ENCODE measurements at regions not wholly inside any gene's neighbourhood (a gene's known extent, or its start where the extent isn't known, plus 50 kb on each side); places are given as distances from the start of the nearest gene placed in this dataset.

GRCh38 chr20:40268321-40269075 lies 420.5 kb downstream of the MAFB start:
- no peak for TF ChIP-seq CTCF (conservative IDR thresholded peaks at IDR 0.05; ENCODE audit: low read length)
- TF ChIP-seq EZH2phosphoT487 (IDR thresholded peaks at IDR 0.05; ENCODE audit: borderline replicate concordance), result no peak
